CD4-positive, alpha-beta T cell treated with Interleukin-6 at 100 ng/mL for 8 hours (primary cell): ENCODE measurements at regions not wholly inside any gene's neighbourhood (a gene's known extent, or its start where the extent isn't known, plus 50 kb on each side); places are given as distances from the start of the nearest gene placed in this dataset.

ENCODE experiments used
- DNase-seq: peaks from one replicate; pipeline ENCODE4 v3.0.0-alpha.2; 2020; ENCODE audit warnings: mixed read lengths, low spot score

- DNase-seq, result no peak
These were observed 413.8 kb downstream of the FOXO1 start for GRCh38 chr13:40252676-40253075.

- no peak for DNase-seq
These were observed 412.0 kb downstream of the FOXO1 start for GRCh38 chr13:40254394-40254793.

DNA sequence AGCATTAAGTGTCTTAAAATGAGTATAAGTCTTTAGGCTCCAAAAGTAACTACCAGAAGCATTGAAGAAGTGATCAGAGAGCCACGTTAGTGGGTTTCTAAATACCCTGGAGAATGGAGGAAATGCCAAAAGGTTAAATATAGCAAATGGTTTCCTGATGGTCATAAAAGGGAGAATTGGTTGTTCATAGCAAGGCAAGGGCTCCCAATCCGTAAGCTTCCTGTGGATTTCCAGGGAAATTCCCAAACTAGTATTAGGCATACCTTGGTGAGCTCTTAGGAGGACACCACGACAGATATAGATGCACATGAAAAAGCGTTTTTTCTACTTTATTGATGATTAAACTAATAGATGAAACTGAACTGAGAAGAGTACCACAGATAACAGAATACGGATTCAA lies 410.9 kb downstream of the FOXO1 start:
- no peak for DNase-seq

DNA sequence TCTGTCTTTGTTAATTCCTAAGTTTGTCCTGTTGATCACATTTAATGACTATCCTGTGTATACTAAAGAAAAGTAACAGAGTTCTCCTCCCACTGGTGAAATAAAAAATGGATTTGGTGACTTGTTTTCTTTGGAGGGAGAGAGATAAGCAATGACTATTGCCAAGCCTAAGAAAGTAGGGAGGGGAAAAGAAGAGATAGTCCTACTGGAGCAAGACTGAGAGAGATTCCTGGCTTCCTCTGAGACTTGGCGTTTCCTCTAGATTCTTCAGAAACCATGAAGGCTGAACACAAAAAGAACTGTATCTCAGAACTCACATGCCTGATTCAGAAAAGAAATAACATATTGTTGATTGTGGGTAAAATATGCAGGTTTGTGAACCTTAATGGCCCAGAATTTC lies 406.5 kb downstream of the FOXO1 start:
- no peak for DNase-seq

DNA sequence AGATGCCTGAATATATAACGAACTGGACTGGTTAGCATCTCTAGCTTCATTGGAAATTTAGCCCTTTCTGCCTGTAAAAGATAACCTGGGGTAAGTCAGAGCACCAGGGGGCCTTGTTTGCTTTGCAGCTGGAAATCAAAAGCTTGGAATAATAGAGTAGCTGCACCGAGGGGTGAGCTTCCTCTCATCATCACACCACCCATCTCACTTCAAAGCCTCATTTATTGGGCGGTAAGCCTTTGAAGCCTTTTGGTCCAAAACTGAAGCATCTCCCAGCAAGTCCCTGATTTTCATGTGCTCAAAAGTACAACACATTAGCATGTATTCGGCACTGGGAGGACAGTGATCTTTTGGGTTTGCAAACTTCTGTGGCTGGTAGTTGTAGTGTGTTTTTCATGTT lies 405.1 kb downstream of the FOXO1 start:
- no peak for DNase-seq

DNA sequence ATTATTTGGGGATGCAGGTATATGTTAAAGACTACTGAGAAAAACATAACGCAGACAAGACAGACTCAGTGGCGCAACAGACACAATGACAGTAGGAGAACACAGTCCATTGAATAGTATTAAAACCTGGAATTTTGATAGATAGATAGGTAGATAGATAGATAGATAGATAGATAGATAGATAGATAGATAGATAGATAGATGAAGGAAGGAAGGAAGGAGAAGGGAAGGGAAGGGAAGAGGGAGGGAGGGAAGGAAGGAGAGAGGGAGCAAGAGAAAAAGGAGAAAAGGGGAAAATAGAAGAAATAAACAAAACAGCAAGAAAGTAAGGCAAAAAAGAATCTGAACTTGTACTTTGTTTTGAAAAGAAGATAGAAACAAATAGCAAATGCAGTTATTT lies 404.5 kb downstream of the FOXO1 start:
- DNase-seq, result no peak

GRCh38 chr13:40269086-40269485 lies 397.4 kb downstream of the FOXO1 start:
- DNase-seq, result no peak

GRCh38 chr13:40270726-40271125 lies 395.7 kb downstream of the FOXO1 start:
- DNase-seq, result no peak

DNA sequence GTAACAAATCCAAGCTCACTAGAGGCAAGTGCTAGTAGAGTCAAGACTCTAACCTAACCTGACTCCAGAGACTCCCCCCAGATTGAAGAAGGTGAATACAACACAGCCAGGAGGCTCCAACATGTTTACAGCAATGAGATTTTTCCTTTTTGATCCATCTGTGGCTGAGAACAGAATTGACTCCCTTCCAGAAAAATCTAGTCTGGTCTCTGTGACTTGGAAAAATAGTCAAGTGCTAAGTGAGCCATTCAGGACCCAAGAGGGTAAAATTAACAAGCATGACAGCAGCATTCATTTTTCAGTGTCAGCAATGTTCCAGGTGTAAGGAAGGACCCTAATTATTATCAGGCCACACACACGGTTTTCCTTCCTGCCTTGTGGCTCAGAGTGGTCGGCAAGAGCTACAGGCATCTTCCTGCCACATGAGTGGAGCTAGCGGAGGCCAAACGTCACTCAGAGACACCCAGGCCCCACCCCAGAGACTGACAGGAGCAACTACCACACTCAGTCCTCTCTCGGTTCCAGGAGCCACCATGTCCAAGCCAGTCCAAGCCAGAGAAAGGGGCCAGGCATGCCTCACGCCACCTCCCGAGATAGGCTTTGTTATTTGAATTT lies 395.1 kb downstream of the FOXO1 start:
- DNase-seq, result peak; percentile 11

DNA sequence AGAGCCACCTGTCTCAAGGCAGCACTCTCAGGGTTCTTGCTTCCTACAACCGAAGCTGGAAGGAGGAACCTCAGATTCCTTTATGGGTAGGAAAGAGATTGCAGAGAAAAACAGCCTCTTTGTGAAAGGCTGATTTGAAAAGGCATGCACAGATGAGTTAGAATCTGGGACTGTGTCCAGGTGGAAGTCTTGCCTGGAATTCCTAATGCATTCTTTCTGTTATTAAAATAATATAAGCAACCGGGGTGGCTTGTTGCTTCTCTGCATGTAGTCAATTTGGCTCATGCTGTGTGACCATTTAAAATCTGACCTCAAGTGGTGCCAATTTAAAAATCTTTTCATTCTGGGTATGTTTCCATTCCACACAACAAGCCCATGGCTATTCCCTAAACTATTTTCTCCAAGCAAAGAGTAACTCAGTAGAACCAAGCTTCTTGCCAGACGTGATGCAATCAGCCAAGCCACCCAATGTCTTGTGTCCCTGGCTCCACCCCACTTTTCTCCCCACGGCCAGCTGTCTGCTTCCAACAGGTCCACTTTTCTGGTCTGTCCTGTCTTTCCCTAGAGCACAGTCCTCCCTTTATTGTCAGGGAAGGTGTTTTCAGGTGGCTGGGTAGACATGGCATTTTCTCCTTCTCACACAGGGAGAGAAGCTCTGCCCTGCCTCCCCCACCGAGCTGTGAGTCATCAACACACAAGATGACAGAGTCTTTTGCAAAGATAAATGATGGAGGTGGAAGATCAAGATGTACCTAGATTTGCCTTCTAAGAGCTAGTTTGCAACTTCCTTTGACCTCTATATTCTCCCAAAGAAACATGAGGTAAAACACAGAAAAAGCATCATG lies 394.3 kb downstream of the FOXO1 start:
- peak; percentile 21 for DNase-seq

DNA sequence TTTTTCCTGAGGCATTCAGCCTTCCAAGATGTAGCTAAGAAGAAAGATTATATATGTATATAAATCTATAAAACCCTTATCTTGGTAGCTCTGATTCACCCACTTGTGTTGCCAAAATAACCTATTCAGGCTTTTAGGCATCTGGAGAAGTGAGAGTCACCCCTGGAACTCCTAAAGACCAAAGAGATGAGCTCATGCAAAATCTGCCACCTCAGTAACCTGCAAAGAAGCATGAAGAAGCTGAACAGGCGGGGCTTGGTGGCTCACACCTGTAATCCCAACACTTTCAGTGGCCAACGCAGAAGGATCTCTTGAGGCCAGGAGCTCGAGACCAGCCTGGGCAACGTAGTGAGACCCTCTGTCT lies 393.7 kb downstream of the FOXO1 start:
- DNase-seq, result no peak

GRCh38 chr13:40273253-40274025 lies 393.0 kb downstream of the FOXO1 start:
- no peak for DNase-seq

DNA sequence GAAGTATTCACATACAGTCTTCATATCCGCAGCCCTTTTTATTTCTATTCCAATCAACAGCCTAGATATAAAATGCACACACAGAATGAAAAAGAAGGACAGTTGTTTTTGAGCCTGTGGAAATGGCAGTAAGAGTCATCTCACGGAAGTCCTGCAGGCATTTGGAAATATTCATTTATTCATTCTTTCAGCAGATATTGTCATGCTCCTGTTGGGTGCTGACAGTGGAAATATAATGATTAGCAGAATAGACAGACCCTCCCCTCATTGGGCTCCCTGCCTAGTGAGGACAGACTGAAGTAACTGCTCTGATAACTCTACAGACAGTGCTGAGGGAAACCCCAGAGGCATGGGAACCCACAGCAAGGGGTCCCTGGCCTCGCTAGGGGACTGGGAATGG lies 392.3 kb downstream of the FOXO1 start:
- no peak for DNase-seq

- no peak for DNase-seq
These were observed 391.3 kb downstream of the FOXO1 start for GRCh38 chr13:40275155-40275554.

DNA sequence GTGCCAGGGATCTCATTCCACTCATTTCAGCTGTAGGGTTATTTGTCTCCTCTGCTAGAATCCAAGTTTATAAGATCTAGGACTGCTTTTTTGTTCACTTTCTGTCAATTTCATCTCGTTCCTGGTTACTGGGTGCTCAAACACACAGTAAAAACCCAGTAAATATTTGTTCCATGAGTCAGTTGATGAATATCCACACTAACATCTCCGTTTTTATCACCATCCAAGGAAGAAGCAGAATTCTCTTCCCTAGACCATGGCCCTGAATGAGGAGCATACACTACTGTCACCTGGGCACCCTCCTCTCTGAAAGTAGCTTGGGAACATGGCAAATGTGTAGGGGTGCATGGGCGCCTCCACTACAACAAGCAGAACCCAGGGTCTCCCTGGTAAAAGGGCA lies 390.8 kb downstream of the FOXO1 start:
- no peak for DNase-seq

DNA sequence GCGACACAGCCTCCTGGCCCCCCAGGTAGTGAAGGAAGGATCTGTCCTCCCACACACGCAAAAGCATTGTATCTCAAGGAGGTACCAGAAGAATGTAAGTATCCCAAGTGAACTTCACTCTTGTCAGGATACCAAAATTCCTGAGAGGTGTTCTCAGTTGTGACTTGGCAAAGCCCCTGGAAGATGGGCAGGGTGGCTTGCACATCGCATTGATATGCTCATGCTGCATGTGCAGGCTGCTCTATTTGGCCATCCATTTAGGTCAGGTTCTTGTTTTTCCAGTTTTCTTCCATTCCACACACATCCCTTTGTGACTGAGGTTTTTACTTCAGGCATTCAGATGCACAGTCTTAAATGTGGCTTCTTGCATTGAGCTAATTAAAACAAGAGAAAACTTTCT lies 382.8 kb downstream of the FOXO1 start:
- DNase-seq, result no peak

DNA sequence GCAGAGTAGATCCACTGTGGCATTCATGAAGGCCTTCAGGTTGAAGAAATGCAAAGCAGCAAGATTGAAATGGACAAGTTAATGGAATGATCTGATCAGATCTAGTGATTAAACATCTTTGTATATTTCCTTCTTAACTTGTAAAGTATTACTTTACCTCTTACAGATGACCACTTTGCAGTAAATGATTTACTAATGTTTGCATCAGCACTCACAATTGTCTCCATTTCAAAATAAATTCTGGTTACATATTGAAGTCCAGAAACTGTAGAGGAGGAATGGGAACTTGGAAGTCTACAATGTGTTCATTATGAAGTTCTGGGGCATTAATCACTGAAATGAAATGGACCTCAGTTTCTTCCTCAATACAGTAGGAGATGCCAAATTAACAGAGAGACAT lies 380.8 kb downstream of the FOXO1 start:
- DNase-seq, result no peak

- DNase-seq, result no peak
These were observed 379.0 kb downstream of the FOXO1 start for GRCh38 chr13:40287428-40287827.

DNA sequence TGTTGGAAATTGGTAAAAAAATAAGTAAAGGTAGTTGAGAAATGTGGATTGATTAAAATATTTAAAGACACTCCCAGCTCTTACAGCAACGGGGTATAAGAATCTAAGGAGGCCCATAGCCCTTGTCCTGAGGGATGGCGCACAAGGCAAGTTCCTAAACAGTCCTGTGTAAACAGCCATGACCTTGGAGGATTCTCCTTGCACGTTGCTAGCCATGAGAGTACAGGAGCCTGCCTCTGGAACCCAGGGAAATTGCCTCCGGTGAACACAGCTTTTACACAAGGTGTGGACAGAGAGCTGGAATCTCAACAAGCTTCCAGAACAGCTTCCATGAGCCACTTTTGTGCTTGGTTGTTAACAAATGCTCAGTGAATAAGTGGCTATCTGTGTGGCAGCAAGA lies 378.2 kb downstream of the FOXO1 start:
- DNase-seq, result no peak

GRCh38 chr13:40290758-40291157 lies 375.7 kb downstream of the FOXO1 start:
- no peak for DNase-seq

- no peak for DNase-seq
These were observed 374.3 kb downstream of the FOXO1 start for GRCh38 chr13:40292108-40292507.

DNA sequence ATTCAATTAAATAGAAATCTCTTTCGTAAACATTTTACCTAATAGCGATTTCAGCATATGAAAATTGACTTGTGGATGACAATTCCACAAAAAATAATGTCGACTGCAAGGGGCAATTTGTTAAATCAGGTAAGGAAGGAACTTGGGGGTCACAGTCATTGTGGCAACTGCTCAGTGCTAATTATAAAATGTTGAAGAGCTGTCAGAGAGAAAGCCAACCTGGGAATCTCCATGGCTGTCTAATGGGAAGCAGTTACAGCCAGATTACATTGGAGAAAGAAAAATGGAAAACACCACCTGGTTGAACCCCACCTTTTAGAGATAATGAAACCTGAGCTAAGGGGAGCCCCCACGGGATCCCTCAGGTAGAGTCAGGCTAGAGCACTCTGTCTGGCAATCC lies 373.9 kb downstream of the FOXO1 start:
- DNase-seq, result no peak

DNA sequence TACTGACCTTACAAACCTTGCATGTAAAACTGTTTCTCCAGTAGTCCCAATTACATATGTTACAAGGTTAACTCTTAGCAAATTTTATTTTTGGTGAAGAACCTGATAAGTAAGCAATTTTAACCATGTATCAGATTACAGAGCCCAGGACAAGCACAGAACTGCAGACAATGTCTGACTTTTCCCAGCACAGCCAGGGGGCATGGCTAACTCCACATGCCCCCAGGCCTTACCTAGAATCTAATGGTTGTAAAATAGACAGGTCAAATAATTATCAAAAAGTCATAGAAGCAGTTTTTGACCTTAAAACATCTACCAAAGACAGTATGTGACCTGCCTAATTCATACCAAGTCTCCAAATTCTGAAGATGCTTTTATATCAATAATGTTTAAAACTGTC lies 364.1 kb downstream of the FOXO1 start:
- DNase-seq, result no peak
